ENCODE measurements at regions not wholly inside any gene's neighbourhood (a gene's known extent, or its start where the extent isn't known, plus 50 kb on each side); places are given as distances from the start of the nearest gene placed in this dataset.

DNA sequence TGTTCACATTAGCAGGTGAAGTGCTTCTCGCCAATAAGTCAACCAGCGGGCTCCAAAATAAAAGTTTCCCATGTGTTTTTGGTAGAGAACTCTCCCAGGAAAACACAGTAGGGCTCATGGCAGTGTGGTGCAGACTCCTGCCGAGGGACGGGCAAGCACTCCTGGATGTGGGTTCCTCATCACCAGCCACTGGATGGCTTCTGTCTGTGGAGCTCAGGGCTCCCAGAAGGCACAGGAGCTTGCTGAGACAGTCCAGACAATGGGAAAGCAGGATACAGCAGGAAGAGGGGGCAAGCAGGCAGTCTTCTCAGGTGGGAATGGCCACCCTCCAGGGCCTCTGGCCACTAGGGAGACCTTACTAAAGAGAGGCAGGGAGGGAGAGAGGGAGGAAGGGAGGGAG lies 142.4 kb downstream of the HSD17B3 start:
- TF ChIP-seq, protein P1, sequence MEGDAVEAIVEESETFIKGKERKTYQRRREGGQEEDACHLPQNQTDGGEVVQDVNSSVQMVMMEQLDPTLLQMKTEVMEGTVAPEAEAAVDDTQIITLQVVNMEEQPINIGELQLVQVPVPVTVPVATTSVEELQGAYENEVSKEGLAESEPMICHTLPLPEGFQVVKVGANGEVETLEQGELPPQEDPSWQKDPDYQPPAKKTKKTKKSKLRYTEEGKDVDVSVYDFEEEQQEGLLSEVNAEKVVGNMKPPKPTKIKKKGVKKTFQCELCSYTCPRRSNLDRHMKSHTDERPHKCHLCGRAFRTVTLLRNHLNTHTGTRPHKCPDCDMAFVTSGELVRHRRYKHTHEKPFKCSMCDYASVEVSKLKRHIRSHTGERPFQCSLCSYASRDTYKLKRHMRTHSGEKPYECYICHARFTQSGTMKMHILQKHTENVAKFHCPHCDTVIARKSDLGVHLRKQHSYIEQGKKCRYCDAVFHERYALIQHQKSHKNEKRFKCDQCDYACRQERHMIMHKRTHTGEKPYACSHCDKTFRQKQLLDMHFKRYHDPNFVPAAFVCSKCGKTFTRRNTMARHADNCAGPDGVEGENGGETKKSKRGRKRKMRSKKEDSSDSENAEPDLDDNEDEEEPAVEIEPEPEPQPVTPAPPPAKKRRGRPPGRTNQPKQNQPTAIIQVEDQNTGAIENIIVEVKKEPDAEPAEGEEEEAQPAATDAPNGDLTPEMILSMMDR (conservative IDR thresholded peaks at IDR 0.05; ENCODE audit: low read depth in 2 of 2) = no peak
- TF ChIP-seq, protein P2, sequence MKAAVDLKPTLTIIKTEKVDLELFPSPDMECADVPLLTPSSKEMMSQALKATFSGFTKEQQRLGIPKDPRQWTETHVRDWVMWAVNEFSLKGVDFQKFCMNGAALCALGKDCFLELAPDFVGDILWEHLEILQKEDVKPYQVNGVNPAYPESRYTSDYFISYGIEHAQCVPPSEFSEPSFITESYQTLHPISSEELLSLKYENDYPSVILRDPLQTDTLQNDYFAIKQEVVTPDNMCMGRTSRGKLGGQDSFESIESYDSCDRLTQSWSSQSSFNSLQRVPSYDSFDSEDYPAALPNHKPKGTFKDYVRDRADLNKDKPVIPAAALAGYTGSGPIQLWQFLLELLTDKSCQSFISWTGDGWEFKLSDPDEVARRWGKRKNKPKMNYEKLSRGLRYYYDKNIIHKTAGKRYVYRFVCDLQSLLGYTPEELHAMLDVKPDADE (IDR thresholded peaks at IDR 0.05) = no peak
- TF ChIP-seq REST (IDR thresholded peaks at IDR 0.05; ENCODE audit: unreplicated experiment) = no peak
- no peak for TF ChIP-seq POLR2AphosphoS5 (IDR thresholded peaks at IDR 0.05; ENCODE audit: low read depth)
- no peak for TF ChIP-seq CREB1 (CRISPR knock-in tag; IDR thresholded peaks at IDR 0.05; ENCODE audit: low read depth)
- no peak for TF ChIP-seq EZH2phosphoT487 (IDR thresholded peaks at IDR 0.05; ENCODE audit: unreplicated experiment)
- no peak for TF ChIP-seq EZH2 (IDR thresholded peaks at IDR 0.05; ENCODE audit: low read depth, unreplicated experiment)
- TF ChIP-seq ZNF462 (CRISPR knock-in tag; IDR thresholded peaks at IDR 0.05) = no peak
- no peak for TF ChIP-seq NANOG (IDR thresholded peaks at IDR 0.05; ENCODE audit: borderline replicate concordance)
- no peak for TF ChIP-seq ZNF114 (CRISPR knock-in tag; IDR thresholded peaks at IDR 0.05)
